ENCODE measurements at regions not wholly inside any gene's neighbourhood (a gene's known extent, or its start where the extent isn't known, plus 50 kb on each side); places are given as distances from the start of the nearest gene placed in this dataset.

DNA sequence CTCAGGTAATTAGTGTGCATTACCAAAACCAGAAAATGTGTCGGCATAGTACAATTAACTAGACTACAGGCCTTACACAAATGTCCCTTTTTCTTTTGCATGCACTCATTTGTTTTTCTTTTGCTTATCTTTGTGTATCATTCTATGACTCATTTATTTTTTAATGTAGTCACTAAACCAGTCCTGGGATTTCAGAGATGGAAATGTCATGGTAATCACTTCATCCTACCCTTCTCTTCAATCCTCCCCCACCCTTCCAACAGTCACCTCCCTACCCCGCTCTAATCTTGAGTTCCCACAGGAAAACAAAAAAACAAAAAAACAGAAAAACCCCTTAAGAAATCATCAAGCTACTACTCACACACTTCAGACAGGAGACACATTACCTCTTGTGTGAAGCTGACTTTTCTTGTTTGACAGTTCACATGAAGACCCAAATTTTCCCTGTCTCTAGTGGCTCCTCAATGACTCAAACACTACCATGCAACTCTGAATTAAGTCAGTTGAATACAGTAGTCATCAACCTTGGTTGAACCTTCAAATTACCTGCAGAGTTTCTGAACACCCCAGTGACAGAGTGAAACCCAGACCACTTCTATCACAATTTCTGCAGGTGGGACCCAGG lies 242.4 kb upstream of the SALL1 start:
- no peak overlapping the region for H3K27ac Mint-ChIP-seq
- intact Hi-C loops (cut with micrococcal nuclease), result no loop called here
- no peaks in the 10 kb centered on the region for H3K4me1 Mint-ChIP-seq (ENCODE audit: low read depth)
- H3K9me3 Mint-ChIP-seq, result no peaks in the 10 kb centered on the region
- no peak overlapping the region for H3K4me3 Mint-ChIP-seq
- H3K36me3 Mint-ChIP-seq (ENCODE audit: low read depth), result no peaks in the 10 kb centered on the region
- H3K27me3 Mint-ChIP-seq, result peaks cover 3% of the 10 kb centered on the region

DNA sequence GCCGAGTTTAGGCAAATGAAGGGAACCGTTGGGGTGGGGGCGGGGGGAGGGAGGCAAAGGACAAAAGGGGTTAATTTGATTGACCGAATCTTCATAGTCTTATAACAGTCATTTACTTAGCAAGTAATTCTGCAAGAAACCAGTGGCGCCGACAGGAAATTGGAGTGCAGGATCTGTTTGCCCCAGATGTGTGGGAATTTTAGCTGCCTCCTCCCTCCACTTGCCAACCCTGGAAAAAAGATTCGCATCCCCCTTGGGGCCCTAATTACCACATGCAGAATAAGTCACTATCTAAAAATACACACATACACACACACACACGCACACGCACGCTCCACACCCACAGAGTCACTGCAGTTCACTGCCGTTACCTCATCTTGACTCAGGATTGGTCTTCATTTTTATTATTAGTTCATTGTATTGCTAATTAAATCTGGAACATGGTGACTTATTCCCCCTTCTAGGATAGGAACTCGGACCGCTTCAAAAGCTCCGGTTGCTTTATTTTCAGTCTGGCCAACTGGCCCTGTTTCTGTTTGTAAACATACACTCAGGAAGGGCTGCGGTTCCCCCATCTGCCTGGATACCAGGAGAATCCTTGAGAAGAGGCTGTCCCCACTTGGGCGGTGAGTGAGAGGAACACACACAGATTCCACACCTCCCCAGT lies 241.6 kb upstream of the SALL1 start:
- no peak overlapping the region for H3K27ac Mint-ChIP-seq
- H3K4me1 Mint-ChIP-seq (ENCODE audit: low read depth), result no peaks in the 10 kb centered on the region
- no peak overlapping the region for H3K4me3 Mint-ChIP-seq
- H3K36me3 Mint-ChIP-seq (ENCODE audit: low read depth), result no peaks in the 10 kb centered on the region
- H3K9me3 Mint-ChIP-seq, result no peaks in the 10 kb centered on the region
- intact Hi-C loops (cut with micrococcal nuclease), result no loop called here
- peaks cover 3% of the 10 kb centered on the region for H3K27me3 Mint-ChIP-seq

DNA sequence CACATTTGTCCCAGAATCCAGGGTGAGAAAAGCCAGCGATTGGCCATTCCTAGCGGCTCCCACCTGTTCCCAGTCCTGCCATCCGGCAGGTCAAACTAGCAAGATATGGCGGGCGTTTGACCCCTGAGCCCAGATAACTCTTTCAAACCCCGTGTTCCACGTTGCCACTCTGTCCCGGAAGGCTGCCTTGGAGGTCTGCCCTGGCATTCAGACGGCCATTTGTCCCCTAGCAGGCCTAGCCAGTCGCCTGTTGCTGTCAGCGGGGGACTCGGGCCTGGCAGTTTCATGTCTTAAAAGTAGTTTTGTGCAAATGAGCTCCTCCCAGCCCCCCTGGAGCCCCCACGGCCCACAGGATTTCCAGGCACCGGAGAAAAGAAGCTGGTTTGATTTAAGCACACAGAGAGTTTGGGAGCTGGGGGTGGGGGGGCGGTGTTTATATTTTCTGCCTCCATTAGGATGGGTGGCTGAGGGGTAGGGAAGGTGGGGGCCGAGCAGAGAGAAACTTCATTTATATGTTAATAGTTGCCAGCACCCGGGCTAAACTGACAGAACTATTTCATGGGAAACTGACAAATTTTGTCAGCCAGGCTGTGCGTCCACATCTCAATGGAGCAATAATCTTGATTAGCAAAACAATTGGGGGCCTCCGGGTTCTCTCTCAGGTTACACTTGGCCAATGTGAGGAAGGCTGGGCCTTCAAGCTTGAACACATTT lies 240.9 kb upstream of the SALL1 start:
- peaks cover 3% of the 10 kb centered on the region for H3K27me3 Mint-ChIP-seq
- intact Hi-C loops (cut with micrococcal nuclease), result no loop called here

DNA sequence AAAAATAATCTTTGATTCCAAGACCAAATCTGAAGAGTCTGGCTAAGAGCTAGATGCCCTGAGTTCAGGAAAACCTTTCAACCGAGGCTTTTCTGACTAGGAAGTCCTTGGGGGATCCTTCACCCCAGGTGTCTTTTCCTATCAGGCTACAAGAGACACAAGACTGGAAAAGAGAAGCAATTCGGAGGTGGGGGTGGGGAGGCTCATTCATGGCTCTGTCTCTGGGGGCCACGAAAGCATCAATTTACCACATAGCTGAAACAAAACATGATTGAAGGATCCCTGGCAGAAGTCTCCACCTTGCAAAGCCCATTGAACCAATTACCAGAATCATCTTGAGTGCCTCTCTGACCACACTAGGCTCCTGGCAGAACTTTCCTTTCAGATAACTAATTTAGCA lies 239.8 kb upstream of the SALL1 start:
- Mint-ChIP-seq H3K9me3 (no peaks in the 10 kb centered on the region), H3K4me3 (no peak overlapping the region), H3K27ac (no peak overlapping the region), H3K4me1 (ENCODE audit: low read depth) (no peaks in the 10 kb centered on the region), H3K27me3 (peaks cover 3% of the 10 kb centered on the region), H3K36me3 (ENCODE audit: low read depth) (no peaks in the 10 kb centered on the region)
- intact Hi-C loops (cut with micrococcal nuclease), result no loop called here

More for the DNA sequence above, 240.9 kb upstream of the SALL1 start:
- no peak overlapping the region for H3K4me3 Mint-ChIP-seq
- no peaks in the 10 kb centered on the region for H3K4me1 Mint-ChIP-seq (ENCODE audit: low read depth)
- no peaks in the 10 kb centered on the region for H3K9me3 Mint-ChIP-seq
- no peak overlapping the region for H3K27ac Mint-ChIP-seq
- no peaks in the 10 kb centered on the region for H3K36me3 Mint-ChIP-seq (ENCODE audit: low read depth)

DNA sequence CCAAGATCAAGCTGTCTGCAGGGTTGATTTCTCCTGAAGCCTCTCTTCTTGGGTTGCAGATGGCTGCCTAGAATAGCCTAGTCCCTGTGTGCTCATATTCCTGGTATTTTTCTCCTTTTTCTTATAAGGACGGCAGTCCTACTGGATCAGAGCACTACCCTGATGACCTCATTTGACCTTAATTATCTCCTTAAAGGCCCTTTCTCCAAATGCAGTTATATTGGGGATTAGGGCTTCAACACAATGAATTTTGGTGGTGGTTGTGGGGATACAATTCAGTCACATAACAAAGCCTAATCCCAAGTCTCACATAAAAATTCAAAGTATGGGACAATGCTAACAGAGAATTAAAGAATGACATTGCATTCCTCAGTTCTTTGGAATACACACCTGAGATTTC lies 238.8 kb upstream of the SALL1 start:
- no peaks in the 10 kb centered on the region for H3K4me1 Mint-ChIP-seq (ENCODE audit: low read depth)

DNA sequence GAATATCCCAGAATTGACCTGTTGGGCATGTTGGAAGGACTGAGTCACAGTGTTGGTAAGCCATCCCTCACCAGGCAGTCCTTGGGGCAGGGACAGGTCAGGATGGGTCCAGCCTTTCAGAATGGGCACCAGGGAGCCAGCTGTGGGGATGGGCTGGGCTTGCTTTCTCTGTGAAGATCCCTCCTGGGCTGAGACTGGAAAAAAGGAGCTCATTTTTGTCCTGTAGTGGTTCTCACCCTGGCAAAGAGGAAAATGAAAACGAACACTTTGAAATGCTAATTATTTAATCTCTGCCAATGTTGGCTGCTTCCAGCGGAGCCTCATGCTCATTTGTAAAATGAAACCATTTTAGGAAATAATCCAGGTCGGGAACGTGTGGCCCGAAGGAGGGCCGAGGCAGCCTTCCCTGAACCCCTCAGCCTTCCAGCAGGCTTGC lies 237.5 kb upstream of the SALL1 start:
- intact Hi-C loops (cut with micrococcal nuclease), result no loop called here
- Mint-ChIP-seq H3K27ac (no peak overlapping the region), H3K4me3 (no peak overlapping the region), H3K27me3 (peaks cover 3% of the 10 kb centered on the region), H3K9me3 (no peaks in the 10 kb centered on the region), H3K4me1 (ENCODE audit: low read depth) (no peaks in the 10 kb centered on the region), H3K36me3 (ENCODE audit: low read depth) (no peaks in the 10 kb centered on the region)

More for the DNA sequence above, 238.8 kb upstream of the SALL1 start:
- Mint-ChIP-seq H3K36me3 (ENCODE audit: low read depth) (no peaks in the 10 kb centered on the region), H3K27me3 (peaks cover 3% of the 10 kb centered on the region), H3K9me3 (no peaks in the 10 kb centered on the region), H3K27ac (no peak overlapping the region), H3K4me3 (no peak overlapping the region)
- intact Hi-C loops (cut with micrococcal nuclease), result no loop called here

DNA sequence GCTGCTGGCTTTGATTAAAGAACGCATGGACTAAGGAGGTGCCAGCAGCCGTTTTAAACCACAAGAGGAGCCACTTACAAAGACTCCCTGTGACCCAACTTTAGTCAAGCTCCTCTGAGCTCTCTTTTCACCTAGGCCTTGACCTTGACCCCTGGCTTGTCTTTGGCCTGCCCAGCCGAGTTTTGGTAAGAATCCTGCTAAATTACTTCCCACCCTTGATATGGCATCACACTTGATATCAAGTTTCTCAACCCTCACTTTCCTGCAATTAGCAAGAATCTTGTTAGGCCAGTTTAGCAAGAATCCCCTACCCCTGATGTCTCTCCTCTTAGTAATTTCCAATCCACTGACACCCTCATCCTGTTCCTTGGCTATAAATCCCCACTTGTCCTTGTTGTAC lies 232.8 kb upstream of the SALL1 start:
- intact Hi-C loops (cut with micrococcal nuclease), result no loop called here

DNA sequence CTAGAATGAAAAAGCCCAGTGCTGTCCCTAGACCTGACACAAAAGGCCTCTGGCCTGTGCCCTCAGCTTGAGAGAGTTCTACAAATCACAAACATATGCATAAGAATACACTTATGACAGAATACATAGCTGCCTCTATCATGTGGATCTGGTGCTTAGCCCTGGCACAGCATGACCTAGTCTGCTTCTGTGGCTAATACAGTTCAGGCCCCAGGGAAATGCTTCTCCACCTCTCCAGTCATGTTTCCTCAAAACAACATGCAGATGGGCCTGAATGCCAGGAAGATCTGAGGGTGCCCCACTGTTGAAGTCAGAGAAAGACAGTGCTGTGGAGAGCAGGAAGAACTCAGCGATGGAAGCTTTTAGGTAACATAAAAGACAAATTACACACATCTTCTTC lies 231.9 kb upstream of the SALL1 start:
- intact Hi-C loops (cut with micrococcal nuclease), result no loop called here
- no peak overlapping the region for H3K27ac Mint-ChIP-seq
- no peak overlapping the region for H3K4me3 Mint-ChIP-seq
- no peaks in the 10 kb centered on the region for H3K36me3 Mint-ChIP-seq (ENCODE audit: low read depth)
- H3K9me3 Mint-ChIP-seq, result no peaks in the 10 kb centered on the region
- no peaks in the 10 kb centered on the region for H3K4me1 Mint-ChIP-seq (ENCODE audit: low read depth)
- no peaks in the 10 kb centered on the region for H3K27me3 Mint-ChIP-seq

More for the DNA sequence above, 232.8 kb upstream of the SALL1 start:
- H3K4me1 Mint-ChIP-seq (ENCODE audit: low read depth), result no peaks in the 10 kb centered on the region
- no peaks in the 10 kb centered on the region for H3K9me3 Mint-ChIP-seq
- no peaks in the 10 kb centered on the region for H3K36me3 Mint-ChIP-seq (ENCODE audit: low read depth)
- no peak overlapping the region for H3K4me3 Mint-ChIP-seq
- H3K27me3 Mint-ChIP-seq, result no peaks in the 10 kb centered on the region
- no peak overlapping the region for H3K27ac Mint-ChIP-seq

DNA sequence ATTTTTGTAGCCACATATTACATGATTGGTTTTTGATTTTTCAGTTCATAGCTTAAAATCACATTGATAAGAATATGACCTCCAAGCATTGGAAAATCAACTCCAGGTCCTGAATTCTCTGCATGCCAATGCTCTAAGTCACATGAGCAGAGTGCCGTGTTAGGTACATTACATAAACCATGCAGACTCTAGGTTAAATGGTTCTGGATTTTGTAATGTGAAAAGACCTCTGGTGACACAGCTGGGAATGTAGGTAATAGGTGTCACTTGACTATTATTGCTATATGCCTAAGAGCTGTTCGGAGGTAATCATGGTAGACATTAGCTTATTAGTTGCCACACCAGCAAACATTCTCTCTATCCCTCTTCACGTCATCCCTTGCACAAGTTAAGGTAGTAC lies 231.1 kb upstream of the SALL1 start:
- Mint-ChIP-seq H3K36me3 (ENCODE audit: low read depth) (no peaks in the 10 kb centered on the region), H3K4me1 (ENCODE audit: low read depth) (no peaks in the 10 kb centered on the region), H3K9me3 (no peaks in the 10 kb centered on the region), H3K27ac (no peak overlapping the region), H3K4me3 (no peak overlapping the region), H3K27me3 (no peaks in the 10 kb centered on the region)
- intact Hi-C loops (cut with micrococcal nuclease), result no loop called here

DNA sequence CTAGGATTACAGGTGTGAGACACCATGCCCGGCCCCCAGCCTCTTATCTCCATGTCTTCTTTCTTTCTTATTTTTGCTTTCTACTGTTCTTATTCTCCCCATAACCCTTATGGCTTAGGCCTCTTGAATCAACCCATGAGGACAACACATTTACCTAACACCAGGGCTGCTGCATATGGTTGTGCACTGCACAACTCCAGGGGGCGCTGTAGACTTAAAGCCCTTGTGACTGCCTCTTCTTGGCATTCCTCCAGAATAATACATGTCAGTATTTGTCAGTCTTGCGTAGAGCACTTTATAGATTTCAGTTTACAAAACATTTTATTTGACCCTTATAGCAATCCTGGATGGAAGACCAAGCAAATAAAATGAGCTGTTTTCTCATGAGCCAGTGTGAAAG lies 225.0 kb upstream of the SALL1 start:
- Mint-ChIP-seq H3K27ac (no peak overlapping the region), H3K9me3 (no peaks in the 10 kb centered on the region), H3K4me1 (ENCODE audit: low read depth) (no peaks in the 10 kb centered on the region), H3K27me3 (no peaks in the 10 kb centered on the region), H3K4me3 (no peak overlapping the region), H3K36me3 (ENCODE audit: low read depth) (no peaks in the 10 kb centered on the region)
- intact Hi-C loops (cut with micrococcal nuclease), result no loop called here

DNA sequence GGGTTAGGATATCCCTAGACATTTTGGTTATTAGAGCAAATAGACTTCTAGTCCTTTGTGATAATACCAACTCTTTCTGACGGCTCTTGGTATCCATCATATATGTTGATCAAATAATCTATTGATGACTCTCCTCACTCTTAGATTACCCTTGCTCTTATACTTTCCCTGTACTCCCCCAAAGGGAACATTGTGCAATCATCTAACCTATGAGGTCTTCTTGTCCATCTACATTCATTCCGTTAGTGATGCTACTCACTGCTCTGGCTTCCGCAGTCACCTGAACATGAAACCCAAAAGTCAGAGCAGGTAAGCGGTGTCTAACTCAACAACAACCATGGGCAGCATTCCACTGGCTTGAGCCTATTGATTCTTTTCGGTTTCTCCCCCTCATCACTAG lies 223.7 kb upstream of the SALL1 start:
- no peak overlapping the region for H3K27ac Mint-ChIP-seq
- intact Hi-C loops (cut with micrococcal nuclease), result no loop called here
- no peaks in the 10 kb centered on the region for H3K27me3 Mint-ChIP-seq
- no peak overlapping the region for H3K4me3 Mint-ChIP-seq
- no peaks in the 10 kb centered on the region for H3K9me3 Mint-ChIP-seq
- H3K36me3 Mint-ChIP-seq (ENCODE audit: low read depth), result no peaks in the 10 kb centered on the region
- H3K4me1 Mint-ChIP-seq (ENCODE audit: low read depth), result no peaks in the 10 kb centered on the region

DNA sequence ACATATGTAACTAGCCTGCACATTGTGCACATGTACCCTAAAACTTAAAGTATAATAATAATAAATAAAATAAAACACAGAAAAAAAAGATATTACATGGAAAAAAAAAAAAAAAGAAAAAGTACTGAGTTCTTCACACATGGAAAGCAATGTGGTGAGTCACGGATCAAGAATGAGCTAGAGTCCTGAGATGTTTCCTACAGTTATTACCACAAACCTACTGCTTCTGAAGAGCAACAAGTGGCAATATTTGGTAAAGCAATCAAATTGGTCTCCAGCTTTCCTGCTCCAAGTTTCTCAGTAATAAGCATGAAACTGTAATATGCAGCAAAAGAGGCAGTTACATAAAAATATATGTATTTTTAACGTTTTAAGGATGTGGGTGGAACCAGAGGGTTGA lies 223.3 kb upstream of the SALL1 start:
- no peak overlapping the region for H3K4me3 Mint-ChIP-seq
- no peaks in the 10 kb centered on the region for H3K27me3 Mint-ChIP-seq
- no peak overlapping the region for H3K27ac Mint-ChIP-seq
- intact Hi-C loops (cut with micrococcal nuclease), result no loop called here
- no peaks in the 10 kb centered on the region for H3K36me3 Mint-ChIP-seq (ENCODE audit: low read depth)
- H3K4me1 Mint-ChIP-seq (ENCODE audit: low read depth), result no peaks in the 10 kb centered on the region
- H3K9me3 Mint-ChIP-seq, result no peaks in the 10 kb centered on the region

DNA sequence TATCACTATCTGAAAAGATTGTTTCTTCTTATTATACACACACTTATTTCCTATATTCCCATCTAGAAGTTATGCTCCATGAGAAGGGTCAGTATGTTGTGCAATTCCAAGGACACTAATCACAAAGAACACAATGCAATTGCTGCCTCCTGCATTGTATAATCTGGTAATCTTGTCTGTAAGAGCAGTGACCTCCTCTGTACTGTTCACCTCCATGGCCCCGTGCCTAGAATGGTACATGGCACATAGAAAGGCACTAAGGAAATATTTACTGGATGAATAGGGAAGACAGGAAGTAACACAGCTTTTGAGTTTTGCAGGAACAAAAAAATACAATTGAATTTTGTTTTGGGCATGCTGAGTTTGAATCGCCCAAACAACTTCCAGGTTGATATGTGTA lies 214.6 kb upstream of the SALL1 start:
- H3K4me1 Mint-ChIP-seq (ENCODE audit: low read depth), result no peaks in the 10 kb centered on the region
- no peaks in the 10 kb centered on the region for H3K36me3 Mint-ChIP-seq (ENCODE audit: low read depth)
- no peaks in the 10 kb centered on the region for H3K9me3 Mint-ChIP-seq
- H3K27me3 Mint-ChIP-seq, result no peaks in the 10 kb centered on the region
- no peak overlapping the region for H3K27ac Mint-ChIP-seq
- intact Hi-C loops (cut with micrococcal nuclease), result no loop called here
- no peak overlapping the region for H3K4me3 Mint-ChIP-seq

DNA sequence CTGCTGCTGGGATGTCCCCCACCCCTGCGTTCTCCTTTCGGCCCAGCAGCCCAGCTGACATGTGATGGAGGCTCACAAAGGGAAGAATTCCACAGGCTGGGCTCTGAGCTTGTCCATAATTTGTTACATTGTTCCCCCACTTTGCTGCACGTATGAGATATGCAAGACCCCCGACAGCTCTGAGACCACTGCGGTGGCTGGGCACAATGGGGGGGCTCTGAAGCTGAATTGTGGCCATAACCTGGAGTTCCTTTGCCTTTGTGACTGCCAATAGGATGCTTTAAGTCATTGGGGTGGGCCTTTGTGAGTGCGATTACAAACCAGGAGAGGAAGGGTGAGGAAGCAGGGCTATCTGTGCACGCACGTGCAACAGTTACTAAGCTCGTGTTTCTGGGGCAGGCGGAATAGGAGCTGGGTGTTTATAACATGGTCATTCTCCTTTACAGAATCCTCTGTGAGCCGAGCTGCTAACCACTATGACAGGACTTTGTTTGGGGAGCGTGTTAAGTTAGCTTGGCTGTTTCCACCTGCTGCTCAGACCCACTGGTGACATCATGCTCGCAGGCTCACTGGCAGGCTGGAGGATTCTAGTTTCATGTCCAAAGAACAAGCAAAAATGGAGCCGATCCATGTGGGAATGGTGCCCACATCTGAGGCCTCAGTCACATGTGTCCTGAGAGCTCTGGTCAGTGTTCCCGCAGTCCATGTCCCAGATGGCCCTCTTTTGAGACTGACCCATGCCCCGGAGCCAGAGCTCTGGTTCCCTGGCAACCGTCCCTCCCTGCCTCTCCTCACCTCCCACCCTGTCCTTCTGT lies 208.3 kb upstream of the SALL1 start:
- no peak overlapping the region for H3K27ac Mint-ChIP-seq
- H3K36me3 Mint-ChIP-seq (ENCODE audit: low read depth), result no peaks in the 10 kb centered on the region
- intact Hi-C loops (cut with micrococcal nuclease), result no loop called here
- H3K4me1 Mint-ChIP-seq (ENCODE audit: low read depth), result no peaks in the 10 kb centered on the region
- no peaks in the 10 kb centered on the region for H3K27me3 Mint-ChIP-seq
- H3K9me3 Mint-ChIP-seq, result no peaks in the 10 kb centered on the region
- no peak overlapping the region for H3K4me3 Mint-ChIP-seq
